ENCODE measurements at regions not wholly inside any gene's neighbourhood (a gene's known extent, or its start where the extent isn't known, plus 50 kb on each side); places are given as distances from the start of the nearest gene placed in this dataset.

GRCh38 chr2:83238111-83238510 lies 1221.0 kb downstream of the SUCLG1 start:
- TF ChIP-seq FOSL1 (tag; conservative IDR thresholded peaks at IDR 0.05) (no peak), HNRNPL (IDR thresholded peaks at IDR 0.05; ENCODE audit: low read depth, low read length) (no peak)
- TF ChIP-seq, protein P1, sequence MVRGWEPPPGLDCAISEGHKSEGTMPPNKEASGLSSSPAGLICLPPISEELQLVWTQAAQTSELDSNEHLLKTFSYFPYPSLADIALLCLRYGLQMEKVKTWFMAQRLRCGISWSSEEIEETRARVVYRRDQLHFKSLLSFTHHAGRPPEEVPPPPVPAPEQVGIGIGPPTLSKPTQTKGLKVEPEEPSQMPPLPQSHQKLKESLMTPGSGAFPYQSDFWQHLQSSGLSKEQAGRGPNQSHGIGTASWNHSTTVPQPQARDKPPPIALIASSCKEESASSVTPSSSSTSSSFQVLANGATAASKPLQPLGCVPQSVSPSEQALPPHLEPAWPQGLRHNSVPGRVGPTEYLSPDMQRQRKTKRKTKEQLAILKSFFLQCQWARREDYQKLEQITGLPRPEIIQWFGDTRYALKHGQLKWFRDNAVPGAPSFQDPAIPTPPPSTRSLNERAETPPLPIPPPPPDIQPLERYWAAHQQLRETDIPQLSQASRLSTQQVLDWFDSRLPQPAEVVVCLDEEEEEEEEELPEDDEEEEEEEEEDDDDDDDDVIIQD (CRISPR knock-in tag; IDR thresholded peaks at IDR 0.05) = no peak
- no peak for FAIRE-seq
- no peak overlapping the region for H3K9ac ChIP-seq (ENCODE audit: insufficient read depth in 1 of 2, low read depth in 2 of 2, low read length in 2 of 2)

GRCh38 chr2:83234246-83234645 lies 1224.8 kb downstream of the SUCLG1 start:
- intact Hi-C loops (cut with micrococcal nuclease) = no loop called here
- ChIA-PET CTCF (ENCODE audit: low intra/inter-chr PET ratio) (no interaction called here), POLR2A (no interaction called here)
- Histone ChIP-seq H3K9me1 (ENCODE audit: control insufficient read depth, insufficient read depth, low read length) (no peaks in the 10 kb centered on the region), H3K27me3 (ENCODE audit: control insufficient read depth in 2 of 2, insufficient read depth in 2 of 2, low read length in 2 of 2) (no peaks in the 10 kb centered on the region), H3K9me3 (replicated peaks; ENCODE audit: control insufficient read depth, insufficient read depth, low read depth, low read length) (no peaks in the 10 kb centered on the region), H3K79me2 (ENCODE audit: control insufficient read depth, insufficient read depth, low read length) (no peaks in the 10 kb centered on the region), H4K20me1 (replicated peaks; ENCODE audit: control insufficient read depth, insufficient read depth, low read length) (no peaks in the 10 kb centered on the region), H3K4me3 (no peak overlapping the region), H2AFZ (ENCODE audit: low read depth, low read length) (no peak overlapping the region), H3K4me1 (replicated peaks in 1 of 2; ENCODE audit: control insufficient read depth in 2 of 2, insufficient read depth in 2 of 2, low read length in 2 of 2) (no peaks in the 10 kb centered on the region), H3K4me2 (ENCODE audit: insufficient read depth, low read length) (no peak overlapping the region), H3K36me3 (ENCODE audit: control insufficient read depth, insufficient read depth, low read length) (no peaks in the 10 kb centered on the region), H3K27ac (ENCODE audit: extremely low read depth, low read depth, low read length) (no peak overlapping the region), H3K9ac (ENCODE audit: insufficient read depth in 1 of 2, low read depth in 2 of 2, low read length in 2 of 2) (no peak overlapping the region)
- no peak for TF ChIP-seq THRA (IDR thresholded peaks at IDR 0.05)
- TF ChIP-seq ZNF212 (CRISPR knock-in tag; IDR thresholded peaks at IDR 0.05) = no peak
- FAIRE-seq (no peak), DNase-seq (ENCODE audit: extremely low read depth in 1 of 4, low spot score in 3 of 4) (no peak), ATAC-seq (no peak)
- in situ Hi-C loops (cut with MboI) = no loop called here
- no TSS peak for BruUV-seq (replicated peaks)

More at GRCh38 chr2:83238111-83238510, 1221.0 kb downstream of the SUCLG1 start:
- Histone ChIP-seq H3K9me3 (replicated peaks; ENCODE audit: control insufficient read depth, insufficient read depth, low read depth, low read length) (no peaks in the 10 kb centered on the region), H2AFZ (ENCODE audit: low read depth, low read length) (no peak overlapping the region), H3K27me3 (ENCODE audit: control insufficient read depth in 2 of 2, insufficient read depth in 2 of 2, low read length in 2 of 2) (no peaks in the 10 kb centered on the region), H3K9me1 (ENCODE audit: control insufficient read depth, insufficient read depth, low read length) (no peaks in the 10 kb centered on the region), H4K20me1 (replicated peaks; ENCODE audit: control insufficient read depth, insufficient read depth, low read length) (no peaks in the 10 kb centered on the region), H3K4me3 (no peak overlapping the region), H3K27ac (ENCODE audit: extremely low read depth, low read depth, low read length) (no peak overlapping the region), H3K4me2 (ENCODE audit: insufficient read depth, low read length) (no peak overlapping the region), H3K36me3 (ENCODE audit: control insufficient read depth, insufficient read depth, low read length) (no peaks in the 10 kb centered on the region), H3K79me2 (ENCODE audit: control insufficient read depth, insufficient read depth, low read length) (no peaks in the 10 kb centered on the region), H3K4me1 (replicated peaks in 1 of 2; ENCODE audit: control insufficient read depth in 2 of 2, insufficient read depth in 2 of 2, low read length in 2 of 2) (no peaks in the 10 kb centered on the region)
- no TSS peak for BruUV-seq (replicated peaks)
- in situ Hi-C loops (cut with MboI) (no loop called here), intact Hi-C loops (cut with micrococcal nuclease) (no loop called here)
- ATAC-seq (no peak), DNase-seq (ENCODE audit: extremely low read depth in 1 of 4, low spot score in 3 of 4) (no peak)
- ChIA-PET POLR2A (no interaction called here), CTCF (ENCODE audit: low intra/inter-chr PET ratio) (no interaction called here)
- WGBS (ENCODE audit: insufficient coverage, low coverage, missing lambda C conversion rate) = 0% methylated on average over 2 of the region's 2 CpGs
